Ishikawa (cell line): ENCODE measurements at regions not wholly inside any gene's neighbourhood (a gene's known extent, or its start where the extent isn't known, plus 50 kb on each side); places are given as distances from the start of the nearest gene placed in this dataset.

ENCODE experiments used
- CEBPB ChIP-seq: IDR thresholded peaks from 2 replicates; pipeline ENCODE4 v1.6.1; 2012
- EP300 ChIP-seq: IDR thresholded peaks from 2 replicates; pipeline ENCODE4 v1.6.1; 2012; ENCODE audit warnings: borderline replicate concordance
- FOXM1 ChIP-seq: IDR thresholded peaks from 2 replicates; pipeline ENCODE4 v1.6.1; 2012; ENCODE audit warnings: low read depth, borderline replicate concordance
- NFIC ChIP-seq: IDR thresholded peaks from 2 replicates; pipeline ENCODE4 v1.6.1; 2012
- RAD21 ChIP-seq: IDR thresholded peaks from 2 replicates; pipeline ENCODE4 v1.6.1; 2012; ENCODE audit warnings: low read depth
- TAF1 ChIP-seq: IDR thresholded peaks from 2 replicates; pipeline ENCODE4 v1.6.1; 2012; ENCODE audit warnings: low read depth, mild to moderate bottlenecking
- TCF12 ChIP-seq: IDR thresholded peaks from 2 replicates; pipeline ENCODE4 v1.6.1; 2012; ENCODE audit warnings: low read depth
- TEAD4 ChIP-seq: IDR thresholded peaks from 2 replicates; pipeline ENCODE4 v1.6.1; 2012
- TF ChIP-seq, protein P1 (sequence below): IDR thresholded peaks from 2 replicates; pipeline ENCODE4 v1.6.1; 2012
- TF ChIP-seq, protein P2 (sequence below): IDR thresholded peaks from 2 replicates; pipeline ENCODE4 v1.6.1; 2012; ENCODE audit warnings: low read depth, mild to moderate bottlenecking
- TF ChIP-seq, protein P3 (sequence below): IDR thresholded peaks from 2 replicates; pipeline ENCODE4 v1.6.1; 2012

DNA sequence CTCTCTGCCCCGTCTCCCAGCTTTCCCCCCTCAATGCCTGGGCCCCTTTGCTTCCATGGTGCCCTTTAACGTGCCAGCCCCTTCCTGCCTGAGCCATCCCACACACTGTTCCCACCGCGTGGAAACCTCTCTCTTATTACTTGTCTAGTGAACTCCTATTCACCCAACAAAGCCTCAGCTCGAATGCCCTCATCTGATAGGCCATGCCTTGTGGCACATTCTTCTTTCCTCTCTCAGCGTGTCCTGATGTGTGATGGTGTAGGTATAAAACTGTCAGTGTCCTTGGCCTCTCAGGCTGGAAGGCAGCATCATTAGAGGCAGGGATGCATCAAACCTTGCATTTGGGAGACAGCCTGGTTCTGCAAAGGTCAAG lies 152.3 kb downstream of the OLFM1 start:
- no peak for TF ChIP-seq CEBPB
- no peak for TF ChIP-seq TEAD4
- no peak for TF ChIP-seq EP300
- TF ChIP-seq NFIC, result no peak
- no peak for TF ChIP-seq TAF1
- TF ChIP-seq, protein P1, sequence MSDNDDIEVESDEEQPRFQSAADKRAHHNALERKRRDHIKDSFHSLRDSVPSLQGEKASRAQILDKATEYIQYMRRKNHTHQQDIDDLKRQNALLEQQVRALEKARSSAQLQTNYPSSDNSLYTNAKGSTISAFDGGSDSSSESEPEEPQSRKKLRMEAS, result no peak
- TF ChIP-seq TCF12, result no peak
- TF ChIP-seq, protein P2, sequence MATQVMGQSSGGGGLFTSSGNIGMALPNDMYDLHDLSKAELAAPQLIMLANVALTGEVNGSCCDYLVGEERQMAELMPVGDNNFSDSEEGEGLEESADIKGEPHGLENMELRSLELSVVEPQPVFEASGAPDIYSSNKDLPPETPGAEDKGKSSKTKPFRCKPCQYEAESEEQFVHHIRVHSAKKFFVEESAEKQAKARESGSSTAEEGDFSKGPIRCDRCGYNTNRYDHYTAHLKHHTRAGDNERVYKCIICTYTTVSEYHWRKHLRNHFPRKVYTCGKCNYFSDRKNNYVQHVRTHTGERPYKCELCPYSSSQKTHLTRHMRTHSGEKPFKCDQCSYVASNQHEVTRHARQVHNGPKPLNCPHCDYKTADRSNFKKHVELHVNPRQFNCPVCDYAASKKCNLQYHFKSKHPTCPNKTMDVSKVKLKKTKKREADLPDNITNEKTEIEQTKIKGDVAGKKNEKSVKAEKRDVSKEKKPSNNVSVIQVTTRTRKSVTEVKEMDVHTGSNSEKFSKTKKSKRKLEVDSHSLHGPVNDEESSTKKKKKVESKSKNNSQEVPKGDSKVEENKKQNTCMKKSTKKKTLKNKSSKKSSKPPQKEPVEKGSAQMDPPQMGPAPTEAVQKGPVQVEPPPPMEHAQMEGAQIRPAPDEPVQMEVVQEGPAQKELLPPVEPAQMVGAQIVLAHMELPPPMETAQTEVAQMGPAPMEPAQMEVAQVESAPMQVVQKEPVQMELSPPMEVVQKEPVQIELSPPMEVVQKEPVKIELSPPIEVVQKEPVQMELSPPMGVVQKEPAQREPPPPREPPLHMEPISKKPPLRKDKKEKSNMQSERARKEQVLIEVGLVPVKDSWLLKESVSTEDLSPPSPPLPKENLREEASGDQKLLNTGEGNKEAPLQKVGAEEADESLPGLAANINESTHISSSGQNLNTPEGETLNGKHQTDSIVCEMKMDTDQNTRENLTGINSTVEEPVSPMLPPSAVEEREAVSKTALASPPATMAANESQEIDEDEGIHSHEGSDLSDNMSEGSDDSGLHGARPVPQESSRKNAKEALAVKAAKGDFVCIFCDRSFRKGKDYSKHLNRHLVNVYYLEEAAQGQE, result no peak
- TF ChIP-seq, protein P3, sequence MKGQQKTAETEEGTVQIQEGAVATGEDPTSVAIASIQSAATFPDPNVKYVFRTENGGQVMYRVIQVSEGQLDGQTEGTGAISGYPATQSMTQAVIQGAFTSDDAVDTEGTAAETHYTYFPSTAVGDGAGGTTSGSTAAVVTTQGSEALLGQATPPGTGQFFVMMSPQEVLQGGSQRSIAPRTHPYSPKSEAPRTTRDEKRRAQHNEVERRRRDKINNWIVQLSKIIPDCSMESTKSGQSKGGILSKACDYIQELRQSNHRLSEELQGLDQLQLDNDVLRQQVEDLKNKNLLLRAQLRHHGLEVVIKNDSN, result no peak
- no peak for TF ChIP-seq FOXM1
- TF ChIP-seq RAD21, result no peak
